Thymus (tissue), 11 donors: ENCODE measurements at regions not wholly inside any gene's neighbourhood (a gene's known extent, or its start where the extent isn't known, plus 50 kb on each side); places are given as distances from the start of the nearest gene placed in this dataset.

ENCODE experiments used
- DNase-seq, 9 donors: peaks; one replicate each; pipeline ENCODE4 v3.0.0-alpha.2; 2013; ENCODE audit warnings: low spot score in 9 of 9, low read depth in 6 of 9, missing footprints in 1 of 9
- H3K27ac ChIP-seq, 2 donors: one replicate each; pipeline ENCODE4 v1.5.1; 2013; ENCODE audit warnings: control low read depth in 1 of 2, low read depth in 1 of 2, low read length in 1 of 2, mild to moderate bottlenecking in 1 of 2, moderate library complexity in 1 of 2
- H3K27me3 ChIP-seq, 2 donors: one replicate each; pipeline ENCODE4 v1.5.1; 2013; ENCODE audit warnings: low read length in 1 of 2; ENCODE audit not compliant: control insufficient read depth in 2 of 2, insufficient read depth in 1 of 2
- H3K36me3 ChIP-seq, 2 donors: one replicate each; pipeline ENCODE4 v1.5.1; 2013; ENCODE audit warnings: low read length in 1 of 2, mild to moderate bottlenecking in 1 of 2, moderate library complexity in 1 of 2; ENCODE audit not compliant: control insufficient read depth in 2 of 2, insufficient read depth in 2 of 2
- H3K4me1 ChIP-seq, 2 donors: one replicate each; pipeline ENCODE4 v1.5.1; 2013; ENCODE audit warnings: low read length in 2 of 2; ENCODE audit not compliant: control insufficient read depth in 2 of 2, insufficient read depth in 2 of 2
- H3K4me3 ChIP-seq, 2 donors: one replicate each; pipeline ENCODE4 v1.5.1; 2013; ENCODE audit warnings: low read length in 2 of 2, control low read depth in 1 of 2, mild to moderate bottlenecking in 1 of 2
- H3K9me3 ChIP-seq, 2 donors: one replicate each; pipeline ENCODE4 v1.5.1; 2013; ENCODE audit warnings: low read length in 1 of 2, mild to moderate bottlenecking in 1 of 2; ENCODE audit not compliant: control insufficient read depth in 2 of 2, insufficient read depth in 1 of 2
- WGBS: extraction: QIAGEN DNeasy Blood & Tissue Kit; methylation state at CpG from one replicate; pipeline ENCODE4 v1.1.7; 2013; 5-methylcytosine and 5-hydroxymethylcytosine counted together
- donor health status: healthy.

DNA sequence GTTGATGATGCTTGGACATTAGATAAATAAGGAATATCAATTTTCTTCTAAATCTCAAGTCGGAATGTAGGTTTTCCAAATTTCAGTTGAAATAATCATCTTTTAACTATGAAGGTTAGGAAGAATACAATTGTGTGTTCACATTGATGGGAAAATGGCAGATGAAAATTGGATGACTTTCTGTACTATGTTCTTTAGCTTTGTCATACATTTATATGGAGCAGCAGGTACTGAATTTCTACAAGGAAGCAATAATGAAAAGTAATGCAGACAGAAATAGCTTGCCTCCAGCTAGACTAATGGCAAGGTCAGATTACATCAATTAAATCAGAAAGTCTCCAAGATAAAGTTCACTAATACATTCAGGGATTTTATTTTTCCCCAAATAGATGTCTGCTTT lies 1423.7 kb upstream of the PCDH20 start:
- Histone ChIP-seq H3K4me1 (no peaks in the 10 kb centered on the region), H3K36me3 (no peaks in the 10 kb centered on the region), H3K4me3 (no peak overlapping the region), H3K27me3 (no peaks in the 10 kb centered on the region), H3K9me3 (no peaks in the 10 kb centered on the region), H3K27ac (no peak overlapping the region)
- no peak for DNase-seq
- 93% methylated on average over 1 of the region's 1 CpG for WGBS

DNA sequence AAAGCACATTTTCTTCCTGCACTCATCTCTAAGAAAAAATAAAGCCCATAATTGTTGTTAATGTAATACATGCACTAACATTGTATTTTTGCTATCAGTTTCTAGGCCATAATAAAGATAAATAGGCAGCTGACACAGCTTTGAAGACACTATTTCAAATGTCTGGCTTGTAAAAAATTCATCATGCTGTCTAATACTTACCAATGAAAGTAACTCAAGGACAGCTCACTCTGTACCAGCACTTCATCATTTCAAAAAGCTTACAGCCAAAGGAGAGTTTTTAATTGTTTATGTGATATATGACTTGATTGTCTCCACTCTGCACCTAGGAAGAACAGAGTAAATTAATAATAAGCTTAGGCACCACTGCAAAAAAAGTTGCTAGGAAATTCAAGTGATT lies 1423.3 kb upstream of the PCDH20 start:
- no peaks in the 10 kb centered on the region for H3K9me3 ChIP-seq
- no peaks in the 10 kb centered on the region for H3K27me3 ChIP-seq
- no peaks in the 10 kb centered on the region for H3K36me3 ChIP-seq
- no peaks in the 10 kb centered on the region for H3K4me1 ChIP-seq
- no peak overlapping the region for H3K27ac ChIP-seq
- DNase-seq = no peak
- H3K4me3 ChIP-seq = no peak overlapping the region

DNA sequence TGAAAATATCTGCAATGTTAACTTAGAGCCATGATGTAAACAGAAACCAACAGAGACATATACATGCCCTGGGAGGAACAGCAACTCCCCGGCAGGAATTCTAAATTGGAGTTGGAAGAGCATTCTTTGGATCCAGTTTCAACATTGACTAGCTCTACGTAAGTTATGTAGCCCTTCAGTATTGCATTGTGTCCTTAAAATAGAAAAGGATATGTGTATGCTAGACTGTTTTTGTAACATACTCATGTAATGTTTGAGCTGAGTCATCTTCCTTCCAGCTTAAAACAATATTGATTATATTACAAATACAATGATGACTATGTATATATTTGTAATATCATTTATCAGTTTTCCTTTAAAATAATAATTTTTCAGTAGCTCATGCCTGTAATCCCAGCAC lies 1422.2 kb upstream of the PCDH20 start:
- no peaks in the 10 kb centered on the region for H3K9me3 ChIP-seq
- H3K27me3 ChIP-seq = no peaks in the 10 kb centered on the region
- no peaks in the 10 kb centered on the region for H3K36me3 ChIP-seq
- H3K4me3 ChIP-seq = no peak overlapping the region
- WGBS = 91% methylated on average over 2 of the region's 2 CpGs
- no peak overlapping the region for H3K27ac ChIP-seq
- H3K4me1 ChIP-seq = no peaks in the 10 kb centered on the region
- DNase-seq = no peak

DNA sequence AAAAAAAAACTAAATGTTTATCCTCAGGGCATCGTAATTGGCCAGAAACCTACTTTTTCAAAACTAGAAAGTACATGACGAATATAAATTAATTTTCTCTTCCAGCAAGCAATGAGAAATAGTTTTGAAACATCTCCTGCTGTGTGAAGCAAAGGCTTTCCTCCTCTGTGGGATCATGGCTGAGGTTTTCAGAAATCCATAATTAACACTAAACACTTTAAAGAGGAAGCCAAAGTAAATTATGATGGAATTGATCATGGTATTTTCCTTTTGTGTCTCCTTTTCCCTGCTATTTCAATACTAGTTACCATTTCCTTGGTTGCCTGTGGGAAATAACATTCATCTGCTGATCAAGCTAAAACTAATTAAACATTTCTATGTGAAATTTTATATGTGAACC lies 1413.8 kb upstream of the PCDH20 start:
- Histone ChIP-seq H3K36me3 (no peaks in the 10 kb centered on the region), H3K4me3 (no peak overlapping the region), H3K9me3 (no peaks in the 10 kb centered on the region), H3K4me1 (no peaks in the 10 kb centered on the region), H3K27ac (no peak overlapping the region), H3K27me3 (no peaks in the 10 kb centered on the region)
- 95% methylated on average over 2 of the region's 2 CpGs for WGBS
- no peak for DNase-seq

DNA sequence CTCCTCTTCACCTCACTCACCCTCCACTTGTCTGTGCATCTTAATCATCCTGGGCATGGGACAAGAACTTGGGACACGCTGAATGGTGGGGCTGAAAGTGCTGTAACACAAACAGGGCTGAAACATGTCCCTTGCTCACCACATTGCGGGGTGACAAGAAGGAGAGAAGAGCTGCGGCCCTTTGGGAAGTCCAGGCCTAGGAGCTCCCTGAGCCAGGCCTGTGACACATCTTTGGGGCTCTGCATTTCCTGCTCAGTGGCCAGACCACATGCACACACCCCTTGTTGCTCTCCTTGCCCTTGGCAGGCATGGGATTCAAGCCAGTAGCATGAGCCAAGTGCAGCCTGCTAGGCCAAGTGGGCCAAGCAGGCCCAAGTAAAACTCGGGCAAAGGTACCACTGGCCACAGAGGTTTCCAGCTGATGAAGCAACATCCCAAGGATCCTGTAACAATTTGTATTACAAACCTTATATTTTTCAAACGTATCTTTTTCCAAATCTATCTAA lies 1384.3 kb upstream of the PCDH20 start:
- Histone ChIP-seq H3K27me3 (no peaks in the 10 kb centered on the region), H3K4me1 (no peaks in the 10 kb centered on the region), H3K27ac (no peak overlapping the region), H3K36me3 (no peaks in the 10 kb centered on the region), H3K9me3 (no peaks in the 10 kb centered on the region), H3K4me3 (no peak overlapping the region)
- 89% methylated on average over 5 of the region's 5 CpGs for WGBS
- DNase-seq = no peak

DNA sequence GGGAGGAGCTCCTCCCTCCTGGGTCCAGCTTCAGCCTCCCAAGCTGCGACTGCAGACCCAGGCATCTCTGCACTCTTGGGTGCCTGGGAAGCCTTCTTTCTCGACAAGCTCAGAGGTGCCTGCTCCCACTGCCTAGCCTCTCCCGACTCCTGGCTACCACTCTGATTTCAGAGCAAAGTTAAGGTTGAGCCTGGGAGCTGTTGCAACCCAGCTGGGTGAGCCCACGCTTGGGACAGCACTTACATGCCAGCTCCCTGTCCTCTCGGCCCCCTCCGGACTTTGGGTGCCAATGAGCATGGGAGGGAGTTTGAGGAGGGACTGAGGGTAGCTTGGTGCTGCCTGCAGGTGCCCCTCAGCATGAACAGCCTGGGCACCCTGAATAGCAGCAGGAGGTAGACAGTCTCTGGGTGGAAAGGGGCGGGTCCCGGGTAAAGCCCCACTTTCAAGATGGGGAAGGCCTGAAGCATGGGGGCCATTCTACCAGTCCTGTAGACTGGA lies 1383.4 kb upstream of the PCDH20 start:
- Histone ChIP-seq H3K36me3 (no peaks in the 10 kb centered on the region), H3K27me3 (no peaks in the 10 kb centered on the region), H3K9me3 (no peaks in the 10 kb centered on the region), H3K4me1 (no peaks in the 10 kb centered on the region), H3K4me3 (no peak overlapping the region), H3K27ac (no peak overlapping the region)
- 89% methylated on average over 8 of the region's 8 CpGs for WGBS
- DNase-seq = no peak

DNA sequence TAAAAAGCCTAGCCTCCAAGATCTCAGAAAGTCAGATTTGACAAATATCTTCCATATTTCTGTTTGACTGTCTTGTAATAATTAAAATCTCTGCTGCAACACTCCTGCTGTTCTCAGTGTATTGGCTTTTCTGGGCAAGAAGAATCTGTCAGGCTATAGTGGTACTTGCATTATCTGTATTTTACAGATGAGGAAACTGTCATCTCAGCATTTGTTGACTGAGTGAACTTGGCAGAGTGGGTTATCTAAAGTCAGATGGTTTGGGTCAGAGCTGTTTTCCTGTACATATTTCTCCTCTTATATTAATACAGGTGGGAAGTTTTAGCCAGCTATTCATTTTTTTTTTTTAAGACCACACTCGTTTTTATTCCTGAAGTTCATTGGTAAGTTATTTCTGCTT lies 1378.2 kb upstream of the PCDH20 start:
- Histone ChIP-seq H3K4me3 (no peak overlapping the region), H3K9me3 (no peaks in the 10 kb centered on the region), H3K27me3 (no peaks in the 10 kb centered on the region), H3K27ac (no peak overlapping the region), H3K36me3 (no peaks in the 10 kb centered on the region), H3K4me1 (no peaks in the 10 kb centered on the region)
- DNase-seq = no peak
- WGBS = 66% methylated on average over 1 of the region's 1 CpG

DNA sequence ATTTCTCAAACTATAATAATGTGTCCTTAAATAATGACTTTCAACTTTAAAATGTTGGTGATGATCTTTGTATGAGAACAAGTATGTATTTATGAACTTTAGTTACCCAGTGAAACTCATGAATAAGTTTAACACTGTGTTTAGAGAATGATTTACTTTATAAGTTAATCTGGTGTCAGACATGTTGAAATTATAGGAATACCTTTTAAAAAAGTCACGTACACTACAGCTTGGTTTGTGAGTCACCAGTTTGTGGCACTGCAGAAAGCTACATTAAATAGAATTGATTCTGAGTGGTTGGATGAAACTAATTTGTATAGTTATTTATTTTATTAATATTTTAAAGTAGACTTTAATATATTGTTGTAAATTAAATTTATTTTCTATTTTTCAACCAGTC lies 1366.2 kb upstream of the PCDH20 start:
- WGBS = 98% methylated on average over 1 of the region's 1 CpG

DNA sequence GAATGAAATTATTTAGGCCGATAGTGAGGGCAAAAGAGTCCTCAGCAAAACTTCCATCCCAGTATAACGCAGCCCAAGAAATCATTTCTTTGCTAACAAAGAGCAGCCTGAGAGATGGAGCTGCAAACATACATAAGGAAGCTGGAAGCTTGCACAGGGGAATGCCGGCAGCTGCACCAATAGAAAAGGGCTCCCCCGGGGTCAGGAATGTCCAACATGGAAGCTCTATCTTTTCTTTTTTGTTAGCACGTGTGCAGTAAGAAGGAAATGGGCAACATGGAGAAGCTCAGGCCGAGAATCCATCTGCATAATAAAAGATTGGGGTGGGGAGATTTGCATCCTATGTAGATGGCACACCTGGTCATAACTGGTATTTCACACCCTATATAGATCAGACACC lies 1363.5 kb upstream of the PCDH20 start:
- H3K4me1 ChIP-seq = no peaks in the 10 kb centered on the region
- no peak overlapping the region for H3K4me3 ChIP-seq
- WGBS = 92% methylated on average over 6 of the region's 6 CpGs
- no peak overlapping the region for H3K27ac ChIP-seq
- H3K27me3 ChIP-seq = no peaks in the 10 kb centered on the region
- no peaks in the 10 kb centered on the region for H3K36me3 ChIP-seq
- no peak for DNase-seq
- no peaks in the 10 kb centered on the region for H3K9me3 ChIP-seq

More for the DNA sequence above, 1366.2 kb upstream of the PCDH20 start:
- Histone ChIP-seq H3K36me3 (no peaks in the 10 kb centered on the region), H3K27me3 (no peaks in the 10 kb centered on the region), H3K27ac (no peak overlapping the region), H3K9me3 (no peaks in the 10 kb centered on the region), H3K4me1 (no peaks in the 10 kb centered on the region), H3K4me3 (no peak overlapping the region)
- DNase-seq = no peak

DNA sequence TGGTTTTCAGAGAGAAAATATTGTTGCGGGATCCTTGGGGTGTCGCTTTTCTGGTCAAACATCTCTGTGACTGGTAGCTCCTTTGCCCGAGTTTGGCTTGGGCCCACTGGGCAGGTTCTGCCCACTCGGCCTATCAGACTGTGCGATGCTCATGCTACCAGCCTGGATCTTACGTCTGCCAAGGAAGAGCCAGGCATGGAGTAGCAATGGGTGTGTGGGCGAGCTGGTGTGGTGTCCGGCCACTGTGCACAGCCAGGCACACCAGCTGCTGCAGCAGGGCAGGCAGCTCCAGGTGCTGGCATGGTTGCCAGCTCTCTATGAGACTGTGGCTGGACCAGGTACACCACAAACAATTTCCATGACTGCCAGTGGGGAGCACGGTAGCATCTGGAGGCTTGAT lies 1351.8 kb upstream of the PCDH20 start:
- Histone ChIP-seq H3K27ac (no peak overlapping the region), H3K36me3 (no peaks in the 10 kb centered on the region), H3K27me3 (no peaks in the 10 kb centered on the region), H3K4me1 (no peaks in the 10 kb centered on the region), H3K9me3 (no peaks in the 10 kb centered on the region), H3K4me3 (no peak overlapping the region)
- WGBS = 94% methylated on average over 9 of the region's 9 CpGs
- DNase-seq = no peak
